GM11168 (cell line): ENCODE measurements at regions not wholly inside any gene's neighbourhood (a gene's known extent, or its start where the extent isn't known, plus 50 kb on each side); places are given as distances from the start of the nearest gene placed in this dataset.

Experiments used
- in situ Hi-C: fragments of 300-500 bp; cut with MboI; formaldehyde crosslinking; loops from one replicate; pipeline ENCODE4 v1.12.0; 2022; ENCODE audit warnings: low sequenced_read_pairs; ENCODE audit not compliant: unreplicated experiment

- in situ Hi-C loops: no loop called here
Observed at GRCh38 chr11:127609025-127609773, 608.6 kb upstream of the KIRREL3 start.

GRCh38 chr11:127607487-127608085, 607.0 kb upstream of the KIRREL3 start:
- in situ Hi-C loops: no loop called here

- in situ Hi-C loops: no loop called here
Observed at GRCh38 chr11:127601578-127601977, 601.0 kb upstream of the KIRREL3 start.

GRCh38 chr11:127600674-127601073, 600.1 kb upstream of the KIRREL3 start:
- in situ Hi-C loops: no loop called here

- in situ Hi-C loops: no loop called here
Observed at GRCh38 chr11:127598476-127598875, 597.9 kb upstream of the KIRREL3 start.

- in situ Hi-C loops: no loop called here
Observed at GRCh38 chr11:127596433-127596832, 595.9 kb upstream of the KIRREL3 start.

- in situ Hi-C loops: no loop called here
Observed at GRCh38 chr11:127592371-127592770, 591.8 kb upstream of the KIRREL3 start.

GRCh38 chr11:127590314-127590713, 589.7 kb upstream of the KIRREL3 start:
- in situ Hi-C loops: no loop called here

- in situ Hi-C loops: no loop called here
Observed at GRCh38 chr11:127588431-127588830, 587.9 kb upstream of the KIRREL3 start.

- in situ Hi-C loops: no loop called here
Observed at GRCh38 chr11:127587511-127587910, 586.9 kb upstream of the KIRREL3 start.

GRCh38 chr11:127576210-127576609, 575.6 kb upstream of the KIRREL3 start:
- in situ Hi-C loops: no loop called here

GRCh38 chr11:127574478-127574877, 573.9 kb upstream of the KIRREL3 start:
- in situ Hi-C loops: no loop called here

- in situ Hi-C loops: no loop called here
Observed at GRCh38 chr11:127568891-127569290, 568.3 kb upstream of the KIRREL3 start.

GRCh38 chr11:127567237-127567932, 566.8 kb upstream of the KIRREL3 start:
- in situ Hi-C loops: no loop called here

GRCh38 chr11:127564810-127565209, 564.2 kb upstream of the KIRREL3 start:
- in situ Hi-C loops: no loop called here

GRCh38 chr11:127559978-127560377, 559.4 kb upstream of the KIRREL3 start:
- in situ Hi-C loops: no loop called here

GRCh38 chr11:127552446-127552845, 551.9 kb upstream of the KIRREL3 start:
- in situ Hi-C loops: no loop called here

GRCh38 chr11:127531167-127531566, 530.6 kb upstream of the KIRREL3 start:
- in situ Hi-C loops: no loop called here

GRCh38 chr11:127528297-127528696, 527.7 kb upstream of the KIRREL3 start:
- in situ Hi-C loops: no loop called here

GRCh38 chr11:127524618-127525017, 524.0 kb upstream of the KIRREL3 start:
- in situ Hi-C loops: no loop called here

GRCh38 chr11:127521413-127521812, 520.8 kb upstream of the KIRREL3 start:
- in situ Hi-C loops: no loop called here
